ENCODE measurements at regions not wholly inside any gene's neighbourhood (a gene's known extent, or its start where the extent isn't known, plus 50 kb on each side); places are given as distances from the start of the nearest gene placed in this dataset.
"Not testable (repeated sequence)": the region's sequence is repeated elsewhere in the genome, so short reads cannot be mapped to it uniquely, and the experiment has no call there.

DNA sequence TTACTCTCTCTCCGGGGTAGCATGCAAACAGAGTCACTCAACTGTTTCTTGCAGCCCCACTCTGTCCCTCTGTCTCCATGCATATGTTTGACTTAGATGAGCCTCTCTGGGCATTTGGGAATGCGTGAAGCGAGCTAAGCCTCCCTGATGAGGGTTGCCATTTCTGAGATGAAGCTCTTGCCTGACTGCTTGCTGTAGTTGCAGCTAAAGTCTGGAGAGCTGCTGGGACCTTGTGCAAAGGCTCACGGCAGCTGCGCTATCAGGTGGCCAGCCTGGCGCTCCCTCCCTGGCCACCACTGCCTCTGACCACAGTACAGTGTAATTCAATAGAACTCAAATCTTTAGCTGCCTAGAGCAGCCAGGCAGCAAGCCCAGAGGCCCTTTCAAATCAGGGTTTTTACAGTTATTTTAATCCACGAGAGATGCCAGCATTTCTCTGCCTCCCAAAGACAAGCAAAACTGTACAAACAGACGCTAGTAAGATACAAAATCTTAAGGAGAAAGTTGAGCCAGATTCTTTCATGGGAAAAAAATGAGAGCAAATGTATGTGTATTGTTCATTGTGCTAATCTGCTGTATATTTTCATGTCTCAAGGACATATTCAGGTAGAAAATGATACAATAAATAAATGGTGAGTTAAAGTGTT is 694.6 kb downstream of the PRIM2 start:
- in situ Hi-C loops (cut with HindIII; ENCODE audit: low pct_ligation_motif_present, low sequenced_read_pairs); H3K4me3 ChIP-seq (ENCODE audit: low read depth, low read length); DNase-seq; H3K27ac ChIP-seq; H3K27me3 ChIP-seq (replicated peaks); H3K36me3 ChIP-seq (replicated peaks): not testable (repeated sequence)

DNA sequence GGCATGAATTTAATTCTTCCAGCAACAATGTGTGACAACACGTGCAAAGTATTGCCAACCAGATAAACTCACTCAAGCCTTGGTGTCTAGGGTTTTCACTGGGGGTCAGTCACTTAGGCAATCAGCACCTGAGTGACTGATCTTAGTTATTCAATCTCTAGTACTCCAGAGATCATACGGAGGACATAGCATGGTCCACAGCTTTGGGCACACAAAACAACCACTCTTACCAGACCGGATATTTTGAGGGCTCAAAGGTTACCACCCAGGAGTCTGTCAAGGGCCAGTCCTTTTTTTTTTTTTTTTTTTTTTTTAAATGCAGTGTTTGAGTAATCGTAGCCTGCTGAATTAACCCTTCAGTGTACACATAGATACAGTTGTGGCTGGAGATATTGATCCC is 699.2 kb downstream of the PRIM2 start:
- H3K4me3 ChIP-seq (ENCODE audit: low read depth, low read length); H3K36me3 ChIP-seq (replicated peaks); H3K27ac ChIP-seq; DNase-seq; H3K27me3 ChIP-seq (replicated peaks); in situ Hi-C loops (cut with HindIII; ENCODE audit: low pct_ligation_motif_present, low sequenced_read_pairs): not testable (repeated sequence)

DNA sequence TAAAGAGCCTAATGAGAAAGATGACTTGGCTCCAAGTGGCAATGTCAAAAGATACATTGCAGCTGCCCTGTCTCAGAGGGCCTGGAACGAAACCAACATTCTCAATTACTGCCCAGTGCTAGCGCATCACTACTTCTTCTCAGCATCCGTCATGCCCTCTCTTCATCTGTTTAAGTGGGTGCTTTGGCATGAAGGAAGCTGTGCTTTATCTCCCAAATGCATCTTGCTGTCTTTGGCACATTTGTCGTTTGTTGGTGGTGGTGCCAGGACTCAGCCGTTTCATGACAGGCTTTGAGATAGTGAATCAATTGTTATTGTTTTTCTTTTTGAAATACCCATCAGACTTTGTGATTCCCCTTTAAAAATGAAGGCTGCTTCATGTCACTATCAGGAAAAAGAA is 710.8 kb downstream of the PRIM2 start:
- H3K4me3 ChIP-seq (ENCODE audit: low read depth, low read length); H3K27ac ChIP-seq; DNase-seq; H3K27me3 ChIP-seq (replicated peaks); H3K36me3 ChIP-seq (replicated peaks); in situ Hi-C loops (cut with HindIII; ENCODE audit: low pct_ligation_motif_present, low sequenced_read_pairs): not testable (repeated sequence)

DNA sequence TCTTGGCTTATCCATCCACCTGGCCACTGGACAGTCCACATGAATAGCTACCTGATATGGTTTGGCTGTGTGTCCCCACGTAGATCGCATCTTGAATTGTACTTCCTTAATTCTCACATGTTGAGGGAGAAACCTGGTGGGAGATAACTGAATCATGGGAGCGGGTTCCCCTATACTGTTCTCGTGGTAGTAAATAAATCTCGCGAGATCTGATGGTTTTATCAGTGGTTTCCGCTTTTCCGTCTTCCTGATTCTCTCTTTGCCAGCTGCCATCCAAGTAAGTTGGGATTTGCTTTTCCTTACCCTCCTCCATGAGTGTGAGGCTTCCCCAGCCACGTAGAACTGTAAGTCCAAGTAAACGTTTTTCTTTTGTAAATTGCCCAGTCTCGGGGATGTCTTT is 720.8 kb downstream of the PRIM2 start:
- DNase-seq; H3K36me3 ChIP-seq (replicated peaks); H3K4me3 ChIP-seq (ENCODE audit: low read depth, low read length); H3K27me3 ChIP-seq (replicated peaks); H3K27ac ChIP-seq; in situ Hi-C loops (cut with HindIII; ENCODE audit: low pct_ligation_motif_present, low sequenced_read_pairs): not testable (repeated sequence)

DNA sequence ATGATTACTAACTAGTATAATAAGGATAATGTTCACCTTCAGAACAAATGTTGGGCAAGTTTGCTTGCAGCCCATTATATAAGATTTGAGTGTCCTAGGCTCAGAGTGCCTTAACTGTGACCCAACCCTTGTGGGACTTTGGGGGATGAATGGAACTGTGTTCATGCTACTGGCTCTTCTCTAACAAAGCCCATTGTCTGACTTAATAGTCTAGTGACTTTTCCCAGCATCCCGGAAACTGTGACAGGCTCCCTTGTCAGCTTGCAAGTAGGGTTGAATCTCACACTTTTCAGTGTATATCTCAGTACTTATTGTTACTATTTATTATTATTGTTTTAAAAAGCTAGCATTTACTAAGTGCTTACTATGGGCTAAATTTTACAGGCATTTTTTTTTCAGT is 729.2 kb downstream of the PRIM2 start:
- H3K36me3 ChIP-seq (replicated peaks); H3K27me3 ChIP-seq (replicated peaks); DNase-seq; H3K4me3 ChIP-seq (ENCODE audit: low read depth, low read length); in situ Hi-C loops (cut with HindIII; ENCODE audit: low pct_ligation_motif_present, low sequenced_read_pairs); H3K27ac ChIP-seq: not testable (repeated sequence)

DNA sequence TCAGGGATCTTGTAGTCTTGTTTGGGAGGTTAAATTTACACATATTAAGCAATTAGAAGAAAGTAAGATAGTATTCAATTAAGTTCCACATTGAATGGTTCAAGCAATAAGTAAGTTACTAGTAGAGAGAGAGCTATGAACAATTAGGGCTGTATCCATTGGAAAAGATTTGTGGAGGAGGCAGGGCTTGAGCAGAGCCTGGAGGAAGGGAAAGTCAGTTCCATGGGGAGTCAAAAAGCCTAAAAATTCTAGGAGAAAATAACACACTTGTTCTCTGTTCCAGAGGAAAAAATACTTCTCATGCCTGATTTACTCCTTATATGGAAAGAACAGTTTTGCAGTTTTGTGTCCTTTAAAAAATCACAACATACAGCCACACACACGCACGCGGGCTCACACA is 730.0 kb downstream of the PRIM2 start:
- in situ Hi-C loops (cut with HindIII; ENCODE audit: low pct_ligation_motif_present, low sequenced_read_pairs); H3K4me3 ChIP-seq (ENCODE audit: low read depth, low read length); H3K36me3 ChIP-seq (replicated peaks); H3K27me3 ChIP-seq (replicated peaks); DNase-seq; H3K27ac ChIP-seq: not testable (repeated sequence)

DNA sequence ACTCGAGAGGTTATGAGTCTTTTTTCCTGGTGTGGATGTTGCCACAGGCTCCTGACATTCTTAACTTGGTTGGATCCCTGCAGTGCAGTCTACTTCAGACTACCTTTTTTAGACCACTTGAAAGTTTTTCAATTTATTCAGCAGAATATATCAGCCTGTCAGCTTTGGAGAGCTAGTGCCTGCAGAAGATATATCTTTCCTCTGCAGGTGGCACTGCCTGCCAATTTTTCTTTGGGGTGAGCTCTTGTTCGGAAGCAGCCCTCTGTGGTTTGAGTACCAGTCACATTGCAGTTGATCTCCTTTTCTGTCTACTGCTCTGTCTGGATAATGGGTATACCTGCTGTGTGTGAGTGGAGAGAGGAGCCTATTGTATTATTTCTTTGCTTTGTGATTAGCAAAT is 730.4 kb downstream of the PRIM2 start:
- DNase-seq; H3K27me3 ChIP-seq (replicated peaks); H3K36me3 ChIP-seq (replicated peaks); H3K4me3 ChIP-seq (ENCODE audit: low read depth, low read length); in situ Hi-C loops (cut with HindIII; ENCODE audit: low pct_ligation_motif_present, low sequenced_read_pairs); H3K27ac ChIP-seq: not testable (repeated sequence)

DNA sequence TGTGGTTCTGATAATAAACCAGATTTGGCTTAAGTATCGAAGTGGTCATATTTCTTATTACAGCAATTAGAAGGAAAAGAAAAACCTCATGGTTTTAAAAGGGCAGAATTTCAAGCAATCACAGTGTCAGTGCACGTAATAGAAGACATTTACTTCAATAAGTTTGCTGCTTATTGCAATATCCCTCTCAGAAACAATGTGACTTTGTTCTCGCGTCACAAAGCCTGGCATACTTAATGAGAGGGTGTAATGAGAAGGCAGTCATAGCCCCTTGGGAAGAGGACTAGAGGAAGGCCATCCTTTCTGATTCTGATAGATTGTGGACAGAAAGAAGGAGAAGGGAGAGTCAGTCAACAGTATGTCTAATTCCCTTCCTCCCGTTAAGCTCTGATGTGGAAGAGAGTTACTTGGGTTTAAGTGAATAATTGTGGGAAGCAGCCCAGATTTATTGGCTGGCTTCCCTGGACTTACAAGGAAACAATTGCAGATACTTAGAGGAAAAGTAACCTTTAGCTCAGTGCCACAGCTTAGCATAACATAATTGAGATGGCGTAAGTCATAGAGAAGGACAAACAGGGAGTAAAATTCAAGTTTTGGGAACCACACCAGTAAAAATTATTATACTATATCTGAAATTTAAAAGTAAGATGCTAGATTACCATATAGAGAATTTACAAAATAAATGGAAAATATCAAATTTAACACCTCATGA is 738.2 kb downstream of the PRIM2 start:
- DNase-seq; H3K4me3 ChIP-seq (ENCODE audit: low read depth, low read length); H3K36me3 ChIP-seq (replicated peaks); in situ Hi-C loops (cut with HindIII; ENCODE audit: low pct_ligation_motif_present, low sequenced_read_pairs); H3K27ac ChIP-seq; H3K27me3 ChIP-seq (replicated peaks): not testable (repeated sequence)

DNA sequence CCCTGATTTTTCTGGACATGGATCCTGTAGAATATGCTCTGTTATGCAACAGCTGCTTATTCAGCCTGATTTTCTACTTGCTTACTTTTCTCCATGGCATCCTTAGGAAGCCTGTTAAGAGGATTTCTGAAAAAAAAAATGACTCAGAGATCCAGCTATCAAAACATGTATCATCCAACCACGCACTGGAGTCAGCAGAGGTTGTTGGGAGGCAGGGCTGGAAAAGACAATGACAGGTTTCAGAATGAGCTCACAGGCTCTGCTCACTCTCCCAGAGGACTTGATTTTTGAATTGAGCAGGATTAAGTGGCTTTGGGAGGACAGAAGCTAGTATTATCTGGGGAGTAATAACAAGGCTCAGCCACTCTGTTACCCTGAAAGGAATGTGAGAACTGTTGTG is 742.3 kb downstream of the PRIM2 start:
- H3K27ac ChIP-seq; in situ Hi-C loops (cut with HindIII; ENCODE audit: low pct_ligation_motif_present, low sequenced_read_pairs); H3K4me3 ChIP-seq (ENCODE audit: low read depth, low read length); H3K36me3 ChIP-seq (replicated peaks); H3K27me3 ChIP-seq (replicated peaks): not testable (repeated sequence)
- peak; percentile 0 for DNase-seq

DNA sequence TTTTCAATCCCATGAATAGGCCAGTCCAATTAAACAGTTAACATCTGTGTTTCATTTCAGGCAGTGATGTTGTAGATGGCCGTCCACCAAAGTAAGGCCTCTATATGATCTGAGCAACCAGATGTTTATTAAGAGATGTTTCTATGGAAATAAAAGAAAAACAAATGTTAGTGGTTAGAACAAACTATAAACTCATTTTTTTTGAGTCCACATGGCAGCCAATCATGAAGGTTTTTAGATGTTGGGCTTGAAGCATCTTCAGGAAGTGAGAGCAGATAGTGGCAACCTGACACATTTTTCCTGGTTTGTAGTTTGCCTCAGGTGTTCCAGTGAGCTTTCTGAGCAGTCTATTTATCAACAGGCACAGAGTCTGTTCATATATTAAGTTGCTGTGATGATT is 746.1 kb downstream of the PRIM2 start:
- H3K4me3 ChIP-seq (ENCODE audit: low read depth, low read length); H3K27me3 ChIP-seq (replicated peaks); H3K27ac ChIP-seq; H3K36me3 ChIP-seq (replicated peaks); in situ Hi-C loops (cut with HindIII; ENCODE audit: low pct_ligation_motif_present, low sequenced_read_pairs); DNase-seq: not testable (repeated sequence)

DNA sequence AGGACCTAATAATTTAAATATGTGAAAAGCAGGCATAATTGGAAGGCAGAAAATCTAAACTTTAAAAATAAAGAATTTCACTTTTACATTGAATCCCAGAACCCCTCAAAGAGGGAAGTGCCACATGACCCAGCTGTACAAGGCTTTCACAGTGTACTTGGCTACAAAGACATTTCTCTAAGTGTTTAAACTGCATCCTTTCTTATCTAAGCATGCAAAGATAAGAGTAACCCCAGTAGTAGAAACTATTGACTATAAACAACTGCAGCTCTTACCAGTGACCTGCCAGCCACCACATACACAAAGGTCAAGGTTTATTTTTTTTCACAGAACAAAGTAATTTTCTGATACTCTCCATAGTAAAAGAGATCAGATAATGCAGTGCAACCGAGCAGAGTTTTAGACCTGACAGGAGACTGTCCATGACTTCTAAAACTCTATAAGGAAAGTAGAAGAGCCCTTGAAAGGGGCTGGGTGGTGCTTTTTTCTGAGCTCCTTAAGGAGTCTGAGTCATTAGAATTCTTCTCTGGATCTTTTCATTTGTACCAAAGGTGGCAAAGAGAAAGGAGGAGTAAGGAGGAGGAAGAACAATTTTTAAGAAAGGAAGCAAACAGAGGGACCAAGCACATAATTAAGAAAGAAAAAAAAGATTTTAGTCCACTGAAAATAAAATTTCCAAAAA is 750.6 kb downstream of the PRIM2 start:
- H3K27ac ChIP-seq; in situ Hi-C loops (cut with HindIII; ENCODE audit: low pct_ligation_motif_present, low sequenced_read_pairs); H3K36me3 ChIP-seq (replicated peaks); H3K4me3 ChIP-seq (ENCODE audit: low read depth, low read length); H3K27me3 ChIP-seq (replicated peaks); DNase-seq: not testable (repeated sequence)

Measured in brain microvascular endothelial cell (primary cell).